Spleen (tissue), 7 donors: ENCODE measurements at regions not wholly inside any gene's neighbourhood (a gene's known extent, or its start where the extent isn't known, plus 50 kb on each side); places are given as distances from the start of the nearest gene placed in this dataset.

ENCODE experiments used
- POLR2A ChIP-seq, 3 donors: fragments of 450-650 bp; IDR thresholded peaks; one replicate each; pipeline ENCODE4 v1.5.1; 2017; ENCODE audit warnings: antibody characterized with exemption in 3 of 3, mild to moderate bottlenecking in 1 of 3
- POLR2AphosphoS5 ChIP-seq, 3 donors: sonication (generic); formaldehyde crosslinking; IDR thresholded peaks; one replicate each; pipeline ENCODE4 v1.5.1; 2017; ENCODE audit warnings: antibody characterized with exemption in 3 of 3
- TF ChIP-seq, protein P1 (sequence below), 11 experiments: fragments of 200-600 bp in 7 of 11; fragments of 450-650 bp in 4 of 11; sonication (generic) in 4 of 11; IDR thresholded peaks in 8 of 11; conservative IDR thresholded peaks in 3 of 11; 1 replicate in 7 of 11; 2 replicates in 4 of 11; pipeline versions ENCODE4 v1.4.0 to v1.8.0; 2016 to 2021; ENCODE audit warnings: antibody characterized with exemption in 11 of 11, inconsistent platforms in 4 of 11, mild to moderate bottlenecking in 1 of 11
- donor health status: DM: no; HTN: no; CAD: no; lungs with moderate emphysema.
- donor health status: DM: no; HTN: no; CAD: no.
- donor health status: DM: no; HTN: no; CAD: no.

DNA sequence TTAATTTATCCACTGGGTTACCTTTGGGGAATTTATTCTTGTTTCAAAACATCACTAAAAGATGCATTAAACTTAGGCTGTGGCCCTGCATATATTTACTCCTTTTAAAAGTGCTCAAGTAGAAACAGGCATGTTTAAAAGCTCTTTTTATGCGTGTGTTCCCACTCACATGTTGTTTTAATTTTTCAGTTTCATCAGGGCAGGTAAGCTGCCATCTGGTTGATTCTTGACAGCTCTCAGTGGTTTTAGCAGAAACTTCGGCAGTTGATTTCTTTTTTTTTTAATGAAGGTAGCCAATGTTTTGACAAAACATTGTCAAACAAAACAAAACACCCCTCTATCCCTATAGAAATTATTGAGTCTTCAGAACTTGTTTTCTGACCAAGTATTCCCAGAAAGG lies 89.6 kb upstream of the LGR5 start:
- TF ChIP-seq, protein P1, sequence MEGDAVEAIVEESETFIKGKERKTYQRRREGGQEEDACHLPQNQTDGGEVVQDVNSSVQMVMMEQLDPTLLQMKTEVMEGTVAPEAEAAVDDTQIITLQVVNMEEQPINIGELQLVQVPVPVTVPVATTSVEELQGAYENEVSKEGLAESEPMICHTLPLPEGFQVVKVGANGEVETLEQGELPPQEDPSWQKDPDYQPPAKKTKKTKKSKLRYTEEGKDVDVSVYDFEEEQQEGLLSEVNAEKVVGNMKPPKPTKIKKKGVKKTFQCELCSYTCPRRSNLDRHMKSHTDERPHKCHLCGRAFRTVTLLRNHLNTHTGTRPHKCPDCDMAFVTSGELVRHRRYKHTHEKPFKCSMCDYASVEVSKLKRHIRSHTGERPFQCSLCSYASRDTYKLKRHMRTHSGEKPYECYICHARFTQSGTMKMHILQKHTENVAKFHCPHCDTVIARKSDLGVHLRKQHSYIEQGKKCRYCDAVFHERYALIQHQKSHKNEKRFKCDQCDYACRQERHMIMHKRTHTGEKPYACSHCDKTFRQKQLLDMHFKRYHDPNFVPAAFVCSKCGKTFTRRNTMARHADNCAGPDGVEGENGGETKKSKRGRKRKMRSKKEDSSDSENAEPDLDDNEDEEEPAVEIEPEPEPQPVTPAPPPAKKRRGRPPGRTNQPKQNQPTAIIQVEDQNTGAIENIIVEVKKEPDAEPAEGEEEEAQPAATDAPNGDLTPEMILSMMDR (IDR thresholded peaks at IDR 0.05 in 8 of 11, conservative IDR thresholded peaks at IDR 0.05 in 3 of 11) = no peak
- TF ChIP-seq POLR2A (IDR thresholded peaks at IDR 0.05) (no peak), POLR2AphosphoS5 (IDR thresholded peaks at IDR 0.05) (no peak)
